ENCODE measurements at regions not wholly inside any gene's neighbourhood (a gene's known extent, or its start where the extent isn't known, plus 50 kb on each side); places are given as distances from the start of the nearest gene placed in this dataset.

DNA sequence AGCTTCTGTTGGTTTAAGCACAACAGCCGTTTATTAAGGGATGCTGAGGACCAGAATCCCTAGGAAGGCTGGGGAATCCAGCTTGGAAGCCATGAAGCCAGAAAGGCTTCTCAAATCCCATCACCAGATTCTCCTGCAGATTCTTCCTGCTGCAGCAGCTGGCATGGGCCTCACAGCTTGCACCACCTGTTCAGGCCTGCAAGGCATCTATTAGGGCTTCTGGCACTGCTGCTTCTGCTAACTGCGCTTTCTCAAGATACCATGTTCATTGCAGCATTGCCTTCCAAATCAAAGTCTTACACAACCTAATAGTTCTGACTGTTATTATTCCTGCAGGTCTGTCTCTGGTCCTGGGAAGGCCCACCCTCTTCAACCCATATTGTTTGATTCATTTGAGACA is 51.2 kb upstream of the ZNF366 start:
- DNase-seq, result no peak
- Histone ChIP-seq H3K4me2 (ENCODE audit: low read depth, low read length) (no peak overlapping the region), H4K8ac (ENCODE audit: low read depth in 2 of 2, low read length in 2 of 2) (no peak overlapping the region)

More for the DNA sequence above, 51.2 kb upstream of the ZNF366 start:
- no peak overlapping the region for H3K14ac ChIP-seq (replicated peaks; ENCODE audit: low read depth, low read length)
- H2BK120ac ChIP-seq (ENCODE audit: low read depth, low read length), result no peak overlapping the region
- H4K20me1 ChIP-seq (ENCODE audit: insufficient read depth, low read length), result no peaks in the 10 kb centered on the region
- dilution Hi-C loops (cut with HindIII; ENCODE audit: low sequenced_read_pairs, unreplicated experiment), result no loop called here
- H2AK5ac ChIP-seq (ENCODE audit: low read depth, low read length), result no peak overlapping the region
- ChIA-PET POLR2A (ENCODE audit: unreplicated experiment) (interaction anchor here (0.6 kb wide), 1 partner anchor 12 kb away, joined by 8 read pairs; no protein-coding TSS in a partner anchor), CTCF (interaction anchor here (1.1 kb wide), 1 partner anchor 52 kb away, joined by 3 read pairs; no protein-coding TSS in a partner anchor)
- H3K4me1 ChIP-seq (ENCODE audit: control insufficient read depth, insufficient read depth, low read length), result peaks cover 14% of the 10 kb centered on the region
- no peak overlapping the region for H2BK15ac ChIP-seq (ENCODE audit: low read depth, low read length)
- TF ChIP-seq, protein P1, sequence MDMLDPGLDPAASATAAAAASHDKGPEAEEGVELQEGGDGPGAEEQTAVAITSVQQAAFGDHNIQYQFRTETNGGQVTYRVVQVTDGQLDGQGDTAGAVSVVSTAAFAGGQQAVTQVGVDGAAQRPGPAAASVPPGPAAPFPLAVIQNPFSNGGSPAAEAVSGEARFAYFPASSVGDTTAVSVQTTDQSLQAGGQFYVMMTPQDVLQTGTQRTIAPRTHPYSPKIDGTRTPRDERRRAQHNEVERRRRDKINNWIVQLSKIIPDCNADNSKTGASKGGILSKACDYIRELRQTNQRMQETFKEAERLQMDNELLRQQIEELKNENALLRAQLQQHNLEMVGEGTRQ (IDR thresholded peaks at IDR 0.05; ENCODE audit: low read depth, low read length), result no peak
- TF ChIP-seq MAZ (IDR thresholded peaks at IDR 0.05; ENCODE audit: borderline replicate concordance, low read depth, low read length) (no peak), CEBPB (IDR thresholded peaks at IDR 0.05; ENCODE audit: low read depth, low read length) (no peak), RCOR1 (IDR thresholded peaks at IDR 0.05; ENCODE audit: insufficient replicate concordance, low read length) (no peak), FOS (IDR thresholded peaks at IDR 0.05; ENCODE audit: low read depth, low read length) (no peak), SMC3 (IDR thresholded peaks at IDR 0.05; ENCODE audit: low read depth, low read length) (no peak), MAFK (IDR thresholded peaks at IDR 0.05; ENCODE audit: low read depth, low read length) (no peak), CHD1 (IDR thresholded peaks at IDR 0.05; ENCODE audit: low read depth, low read length) (no peak)
- ATAC-seq (ENCODE audit: low read depth), result no peak
- in situ Hi-C loops (cut with MboI; ENCODE audit: low sequenced_read_pairs), result no loop called here
- H3K27ac ChIP-seq (ENCODE audit: insufficient read depth, low read length), result no peak overlapping the region
- H3K4ac ChIP-seq (ENCODE audit: low read depth, low read length), result no peak overlapping the region; the same call in 1 of the 2 replicates
- H4K5ac ChIP-seq (ENCODE audit: low read depth, low read length), result no peak overlapping the region
- BruUV-seq (replicated peaks), result no TSS peak
- no peak overlapping the region for H4K91ac ChIP-seq (ENCODE audit: insufficient read depth, low read depth, low read length)
- peaks cover 3% of the 10 kb centered on the region; the same call in 1 of the 2 replicates for H3K9me1 ChIP-seq (ENCODE audit: insufficient read depth, low read length)
- H3K23ac ChIP-seq (ENCODE audit: low read depth, low read length), result no peak overlapping the region
- no peaks in the 10 kb centered on the region for H3K79me1 ChIP-seq (ENCODE audit: low read depth in 1 of 2, low read length in 2 of 2)
- 100% methylated on average over 1 of the region's 2 CpGs; no CpG with 5 or more reads in 1 of the 2 experiments for WGBS, 2 experiments (ENCODE audit: extremely low coverage in 2 of 2, insufficient read length in 1 of 2)
- H3K56ac ChIP-seq (ENCODE audit: extremely low read depth, insufficient read depth, low read length), result no peak overlapping the region
- no peak overlapping the region for H2AK9ac ChIP-seq (replicated peaks; ENCODE audit: low read depth, low read length, poor library complexity)
- no peak overlapping the region for H2BK5ac ChIP-seq (ENCODE audit: low read depth, low read length, poor library complexity, severe bottlenecking)
- no peaks in the 10 kb centered on the region for H3K9me3 ChIP-seq (ENCODE audit: control insufficient read depth, insufficient read depth, low read length)
- H3K36me3 ChIP-seq (ENCODE audit: control insufficient read depth, insufficient read depth, low read length), result no peaks in the 10 kb centered on the region
- H3K9ac ChIP-seq (ENCODE audit: low read depth, low read length), result no peak overlapping the region
- H3K18ac ChIP-seq (ENCODE audit: low read depth, low read length), result no peak overlapping the region
- no peak overlapping the region for H3K4me3 ChIP-seq (ENCODE audit: insufficient read depth, low read depth, low read length)
- H3K27me3 ChIP-seq (ENCODE audit: control insufficient read depth, insufficient read depth, low read length), result no peaks in the 10 kb centered on the region
- no peak overlapping the region for H2AFZ ChIP-seq (replicated peaks; ENCODE audit: low read length, poor library complexity)
- intact Hi-C loops (cut with micrococcal nuclease), result no loop called here
- no peak overlapping the region for H2BK20ac ChIP-seq (ENCODE audit: low read depth, low read length)
